GM06990 (cell line): ENCODE measurements at regions not wholly inside any gene's neighbourhood (a gene's known extent, or its start where the extent isn't known, plus 50 kb on each side); places are given as distances from the start of the nearest gene placed in this dataset.

Experiments used
- DNase-seq: peaks from one replicate; pipeline ENCODE4 v3.0.0-alpha.2; 2011; ENCODE audit not compliant: insufficient read length; ENCODE audit errors: extremely low read depth
- H3K27me3 ChIP-seq: replicated peaks from 2 replicates; pipeline ENCODE4 v1.6.0; 2011; ENCODE audit warnings: low read length; ENCODE audit not compliant: control insufficient read depth, insufficient read depth
- H3K36me3 ChIP-seq: 2 replicates; pipeline ENCODE4 v1.5.1; 2011; ENCODE audit warnings: low read length; ENCODE audit not compliant: control insufficient read depth, insufficient read depth
- H3K4me3 ChIP-seq: replicated peaks from 2 replicates; pipeline ENCODE4 v1.5.1; 2011; ENCODE audit warnings: low read depth, mild to moderate bottlenecking, control low read depth, low read length
- CTCF ChIP-seq: IDR thresholded peaks from 2 replicates; pipeline ENCODE4 v1.5.1; 2011; ENCODE audit warnings: low read length, control low read depth, mild to moderate bottlenecking, inconsistent platforms; ENCODE audit not compliant: insufficient read depth, poor library complexity, severe bottlenecking

- no peaks in the 10 kb centered on the region for H3K36me3 ChIP-seq
- H3K4me3 ChIP-seq: no peak overlapping the region
- peak; percentile 15 for DNase-seq
- no peaks in the 10 kb centered on the region for H3K27me3 ChIP-seq
- TF ChIP-seq CTCF: no peak
Observed at GRCh38 chr15:48020166-48020565, 100.6 kb upstream of the SLC24A5 start.

- DNase-seq: no peak
- no peak for TF ChIP-seq CTCF
- no peaks in the 10 kb centered on the region for H3K27me3 ChIP-seq
- H3K36me3 ChIP-seq: no peaks in the 10 kb centered on the region
- no peak overlapping the region for H3K4me3 ChIP-seq
Observed at GRCh38 chr15:48021336-48022086, 99.3 kb upstream of the SLC24A5 start.

DNA sequence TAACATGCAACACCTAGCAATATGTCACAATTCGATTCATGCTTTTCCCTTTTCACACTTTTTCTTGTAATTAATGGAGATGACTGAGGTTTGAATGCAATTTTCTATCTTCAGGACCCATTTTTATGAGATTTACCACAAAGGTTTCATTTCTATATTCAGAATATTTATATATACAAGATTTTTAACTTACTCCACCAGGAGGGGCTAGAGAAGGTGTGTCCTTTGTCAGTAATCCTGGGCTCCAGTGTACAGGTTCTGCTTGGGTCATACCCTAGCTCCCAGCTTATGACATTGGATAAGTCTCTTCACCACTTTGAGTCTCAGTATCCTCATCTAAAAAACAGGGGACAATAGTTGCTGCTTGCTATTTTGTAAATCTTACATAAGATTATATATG is 95.7 kb upstream of the SLC24A5 start:
- Histone ChIP-seq H3K27me3 (no peaks in the 10 kb centered on the region; the same call in 1 of the 2 replicates), H3K4me3 (no peak overlapping the region), H3K36me3 (no peaks in the 10 kb centered on the region)
- peak; percentile 5 for TF ChIP-seq CTCF
- DNase-seq: no peak

- Histone ChIP-seq H3K27me3 (no peaks in the 10 kb centered on the region; the same call in 1 of the 2 replicates), H3K4me3 (no peak overlapping the region), H3K36me3 (no peaks in the 10 kb centered on the region)
- no peak for TF ChIP-seq CTCF
- no peak for DNase-seq
Observed at GRCh38 chr15:48028712-48029111, 92.1 kb upstream of the SLC24A5 start.

- no peaks in the 10 kb centered on the region; the same call in 1 of the 2 replicates for H3K27me3 ChIP-seq
- H3K4me3 ChIP-seq: no peak overlapping the region
- no peak for TF ChIP-seq CTCF
- H3K36me3 ChIP-seq: no peaks in the 10 kb centered on the region
- DNase-seq: no peak
Observed at GRCh38 chr15:48029642-48030041, 91.1 kb upstream of the SLC24A5 start.

- H3K4me3 ChIP-seq: no peak overlapping the region
- no peaks in the 10 kb centered on the region; the same call in 1 of the 2 replicates for H3K27me3 ChIP-seq
- no peak for TF ChIP-seq CTCF
- H3K36me3 ChIP-seq: no peaks in the 10 kb centered on the region
- no peak for DNase-seq
Observed at GRCh38 chr15:48031466-48031865, 89.3 kb upstream of the SLC24A5 start.
